GM21367 (cell line): ENCODE measurements at regions not wholly inside any gene's neighbourhood (a gene's known extent, or its start where the extent isn't known, plus 50 kb on each side); places are given as distances from the start of the nearest gene placed in this dataset.

Source experiments
- ATAC-seq: cut with Tn5 transposase; IDR thresholded peaks from one replicate; pipeline ENCODE4 v1.9.1; 2021; ENCODE audit not compliant: unreplicated experiment

DNA sequence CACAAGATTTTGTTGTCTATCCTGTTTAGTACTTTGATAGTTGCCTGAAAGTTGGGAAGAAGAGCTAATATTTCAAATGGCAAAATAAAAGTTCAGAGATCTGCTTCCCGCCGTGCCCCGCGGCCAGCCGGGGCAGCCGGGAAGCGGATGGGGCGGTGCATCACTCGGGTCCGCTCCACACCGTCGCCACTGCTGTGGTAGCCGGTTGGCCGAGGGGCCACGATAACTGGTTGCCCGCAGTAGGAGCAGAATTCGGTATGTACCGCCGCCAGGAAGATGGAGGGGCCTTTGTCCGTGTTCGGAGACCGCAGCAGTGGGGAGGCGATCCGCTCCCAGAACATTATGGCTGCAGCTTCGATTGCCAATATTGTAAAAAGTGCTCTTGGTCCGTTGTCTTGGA, 427.2 kb upstream of the PDE3A start:
- ATAC-seq = no peak

- ATAC-seq = no peak
These were observed 422.5 kb upstream of the PDE3A start for GRCh38 chr12:19945559-19946435.

DNA sequence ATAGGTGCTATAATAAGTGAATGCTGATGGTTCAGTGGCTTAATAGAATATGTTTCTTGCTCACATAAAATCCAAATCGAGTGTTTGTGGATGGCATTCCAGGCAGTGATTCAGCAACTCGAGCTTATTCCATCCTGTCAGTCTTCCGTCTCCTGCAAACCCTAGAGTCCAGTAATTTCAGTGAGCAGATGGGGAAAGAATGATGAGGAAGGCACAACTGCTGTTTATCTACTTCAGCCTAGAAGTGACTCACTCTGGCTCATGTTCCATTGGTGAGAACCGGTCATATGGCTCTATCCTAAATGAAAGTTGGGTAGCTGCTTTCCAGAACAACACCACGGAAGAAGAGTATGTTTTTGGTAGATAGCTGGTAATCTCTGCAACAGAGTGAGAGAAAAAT, 421.8 kb upstream of the PDE3A start:
- ATAC-seq = no peak

GRCh38 chr12:19947344-19947743, 421.0 kb upstream of the PDE3A start:
- ATAC-seq = no peak

DNA sequence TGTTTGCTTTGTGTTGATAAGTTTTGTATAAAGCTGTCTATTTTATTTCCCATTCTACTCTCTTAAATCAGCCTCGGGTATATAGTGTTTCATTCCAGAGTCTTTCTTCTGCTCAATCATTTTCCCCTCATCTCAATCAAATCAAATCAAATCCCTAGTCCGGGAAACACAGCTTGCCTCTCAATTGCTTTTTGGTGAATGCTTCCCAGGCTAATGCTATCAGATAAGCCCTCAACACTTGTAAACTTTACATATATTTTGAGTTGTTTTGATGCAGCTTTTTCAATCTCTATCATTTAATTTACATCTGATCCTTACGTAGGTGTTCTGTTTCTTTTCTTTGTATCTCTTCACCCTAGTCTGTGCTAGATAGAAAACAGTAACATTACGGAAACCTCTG, 416.7 kb upstream of the PDE3A start:
- no peak for ATAC-seq

DNA sequence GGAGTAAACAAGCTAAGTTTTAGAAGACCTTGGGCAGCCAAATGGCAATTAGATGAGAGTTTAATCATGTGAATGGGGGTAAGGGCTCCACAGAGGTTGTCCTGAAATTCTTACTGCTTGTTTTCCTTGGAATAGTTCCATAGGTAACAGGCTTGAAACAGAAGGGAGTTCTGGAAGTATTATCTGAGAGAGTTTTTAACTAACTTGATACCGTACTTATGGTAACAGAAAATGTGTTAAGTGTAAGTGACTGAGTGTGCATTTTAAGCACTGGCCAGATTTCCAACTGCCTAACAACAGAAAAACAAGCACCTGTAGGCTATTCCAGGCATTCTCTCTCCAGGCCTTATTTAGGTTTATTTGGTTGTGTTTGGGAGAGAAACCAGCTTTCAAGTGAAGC, 414.6 kb upstream of the PDE3A start:
- ATAC-seq = no peak

- no peak for ATAC-seq
These were observed 414.2 kb upstream of the PDE3A start for GRCh38 chr12:19954163-19954562.

DNA sequence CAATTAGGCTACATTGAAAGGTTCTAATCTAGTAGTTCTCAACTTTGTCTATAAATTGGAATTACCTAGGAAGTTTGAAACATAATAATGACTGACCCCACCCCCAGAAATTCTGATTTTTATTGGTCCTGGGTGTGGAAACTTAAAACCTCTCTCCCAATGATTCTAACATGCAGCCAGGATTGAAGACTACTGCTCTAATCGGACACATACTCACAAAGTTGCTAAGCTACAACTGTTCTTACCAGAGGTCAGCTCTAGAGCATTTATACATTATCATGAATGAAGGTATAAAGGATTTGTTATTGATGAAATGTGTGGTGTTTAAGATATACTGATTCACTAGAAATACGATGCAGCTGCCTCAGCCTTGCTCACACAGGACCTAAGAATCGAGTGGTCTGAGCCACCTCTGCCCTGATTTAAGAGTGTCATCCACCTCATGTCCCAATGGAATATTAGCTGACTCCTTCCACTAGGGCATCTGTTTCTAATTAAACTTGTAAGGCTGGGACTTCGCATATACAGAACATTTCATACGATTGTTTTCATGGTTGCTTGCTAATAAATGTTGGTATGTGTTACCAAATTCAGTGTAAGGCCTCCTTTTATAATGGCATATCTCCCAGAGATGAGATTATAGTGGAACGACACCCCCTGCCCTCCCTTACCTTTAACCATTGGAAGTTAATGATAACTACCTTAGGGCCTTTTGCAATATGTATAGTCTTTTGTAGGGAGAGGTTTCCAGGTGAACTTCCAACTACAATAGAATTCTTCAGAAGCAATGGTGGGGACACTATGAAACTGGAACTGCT, 410.8 kb upstream of the PDE3A start:
- ATAC-seq = no peak

GRCh38 chr12:19958389-19958788, 409.9 kb upstream of the PDE3A start:
- no peak for ATAC-seq

DNA sequence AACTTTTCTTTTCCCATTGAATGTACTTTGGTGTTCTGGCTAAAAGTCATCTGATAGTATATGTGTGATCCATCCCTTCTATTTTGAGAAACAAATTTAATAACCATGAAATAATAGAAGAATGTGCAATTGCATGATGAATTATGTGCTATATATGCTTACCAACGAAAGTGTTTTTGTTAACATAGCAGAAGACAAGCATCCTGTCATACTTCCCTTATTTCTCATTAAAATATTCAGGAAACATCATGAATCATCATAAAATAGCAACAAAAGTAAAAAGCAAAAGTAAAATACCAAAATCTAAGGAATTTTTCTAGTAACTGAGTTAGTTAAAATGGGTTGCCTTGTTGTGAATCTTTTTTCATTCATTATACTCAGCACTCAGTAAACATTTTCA, 409.0 kb upstream of the PDE3A start:
- no peak for ATAC-seq

DNA sequence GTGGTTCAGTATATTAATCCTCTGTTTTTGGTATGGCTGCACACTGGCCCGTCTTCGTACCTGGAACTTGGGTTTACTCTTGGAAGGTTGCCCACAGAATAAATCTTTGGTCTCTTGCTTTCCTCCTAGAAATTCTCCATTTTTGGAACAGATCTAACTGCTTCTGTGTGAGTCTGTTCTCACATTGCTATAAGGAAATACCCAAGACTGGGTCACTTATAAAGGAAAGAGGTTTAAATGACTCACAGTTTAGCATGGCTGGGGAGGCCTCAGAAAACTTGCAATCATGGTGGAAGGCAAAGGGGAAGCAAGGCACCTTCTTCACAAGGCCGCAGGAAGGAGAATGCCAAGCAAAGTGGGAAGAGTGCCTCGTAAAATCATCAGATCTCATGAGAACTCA, 407.8 kb upstream of the PDE3A start:
- no peak for ATAC-seq

GRCh38 chr12:19962192-19962591, 406.1 kb upstream of the PDE3A start:
- no peak for ATAC-seq

DNA sequence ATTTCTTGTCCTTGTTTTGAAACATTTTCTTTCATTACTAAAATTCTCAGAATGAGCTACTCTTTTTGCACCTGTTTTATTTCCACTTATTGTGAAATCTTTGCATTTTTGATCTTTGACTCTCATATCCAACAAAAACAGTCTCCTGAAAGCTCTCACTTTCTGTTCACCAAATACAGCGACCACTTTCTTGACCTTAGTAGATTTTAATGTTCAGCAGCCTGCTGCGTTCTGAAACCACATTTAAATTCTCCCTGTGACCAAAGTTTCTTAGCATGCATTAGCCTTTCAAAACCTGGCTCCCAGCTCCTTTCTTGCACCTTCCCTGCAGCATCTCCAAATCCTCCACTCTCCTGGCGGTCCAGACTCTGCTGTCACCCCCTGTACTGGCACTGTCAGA, 404.4 kb upstream of the PDE3A start:
- ATAC-seq = no peak

GRCh38 chr12:19964549-19964948, 403.8 kb upstream of the PDE3A start:
- ATAC-seq = no peak

- ATAC-seq = no peak
These were observed 402.9 kb upstream of the PDE3A start for GRCh38 chr12:19965196-19966038.

DNA sequence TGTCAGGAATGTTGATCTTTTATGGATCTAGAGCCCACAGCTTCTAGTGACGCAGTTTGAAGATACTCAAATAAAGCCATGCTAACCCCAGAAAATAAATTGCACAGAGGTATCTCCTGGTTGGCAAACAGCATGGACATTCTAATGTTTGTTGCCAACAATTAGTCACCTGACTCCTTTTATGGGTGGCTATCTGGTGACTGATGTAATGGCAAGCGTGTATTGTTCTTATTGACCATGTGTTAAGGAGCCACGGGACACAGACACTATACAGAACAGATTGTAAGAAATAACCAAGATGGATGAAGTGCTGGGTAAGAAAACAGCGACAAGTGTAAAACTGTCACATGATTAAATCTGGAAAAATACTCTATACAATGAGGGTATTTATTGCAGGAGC, 401.3 kb upstream of the PDE3A start:
- ATAC-seq = no peak

- ATAC-seq = no peak
These were observed 400.9 kb upstream of the PDE3A start for GRCh38 chr12:19967431-19967830.

DNA sequence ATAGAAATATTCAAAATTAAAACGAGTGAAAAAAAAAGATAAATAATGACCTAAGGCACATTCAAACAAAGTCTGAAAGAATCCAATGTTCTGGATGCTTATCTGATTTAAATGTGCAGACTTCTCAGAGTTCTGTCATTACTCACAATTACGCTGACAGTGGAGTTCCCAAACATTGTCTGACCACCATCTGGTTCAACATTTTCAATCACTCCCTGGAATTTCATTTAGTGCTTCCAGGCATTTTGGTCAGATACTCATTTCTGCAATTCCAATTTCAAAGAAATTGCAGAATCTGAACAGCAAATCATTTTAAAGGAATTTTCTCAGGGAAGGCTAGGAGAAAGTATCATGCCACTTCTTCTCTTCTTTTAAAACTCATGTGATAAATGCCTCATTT, 398.2 kb upstream of the PDE3A start:
- ATAC-seq = no peak

DNA sequence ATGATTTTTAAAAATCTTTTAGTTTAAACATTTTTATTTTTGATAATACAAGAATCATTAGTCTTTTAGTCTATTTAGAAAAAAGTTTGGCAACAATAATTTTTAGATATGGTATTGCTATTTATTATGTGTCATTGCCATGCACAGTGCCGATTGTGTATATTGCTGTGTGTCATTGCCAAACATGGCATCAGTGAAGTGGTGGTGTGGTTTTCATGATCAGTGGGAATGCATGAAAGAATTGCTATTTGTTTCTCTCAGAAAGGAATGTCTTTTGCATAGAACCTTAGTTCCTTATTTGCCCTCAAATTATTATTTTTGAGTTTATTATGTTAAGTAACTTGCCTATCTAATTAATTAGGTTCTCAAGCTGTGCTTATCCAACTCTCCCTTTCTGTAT, 397.5 kb upstream of the PDE3A start:
- no peak for ATAC-seq

GRCh38 chr12:19971361-19972280, 396.7 kb upstream of the PDE3A start:
- no peak for ATAC-seq
